Astrocyte (in vitro differentiated cells and primary cell): ENCODE measurements at regions not wholly inside any gene's neighbourhood (a gene's known extent, or its start where the extent isn't known, plus 50 kb on each side); places are given as distances from the start of the nearest gene placed in this dataset.

Experiments used
- CTCF ChIP-seq: IDR thresholded peaks from 2 replicates; pipeline ENCODE4 v1.5.1; 2011; ENCODE audit warnings: low read depth, mild to moderate bottlenecking, inconsistent platforms, low read length, moderate library complexity; ENCODE audit not compliant: insufficient read depth
- EZH2 ChIP-seq: IDR thresholded peaks from 2 replicates; pipeline ENCODE4 v1.6.1; 2012; ENCODE audit warnings: mild to moderate bottlenecking, low read length, inconsistent platforms; ENCODE audit not compliant: insufficient read depth

GRCh38 chr2:236882930-236883329, 202.8 kb upstream of the COPS8 start:
- TF ChIP-seq EZH2 = no peak
- TF ChIP-seq CTCF = no peak
